C4-2B (cell line): ENCODE measurements at regions not wholly inside any gene's neighbourhood (a gene's known extent, or its start where the extent isn't known, plus 50 kb on each side); places are given as distances from the start of the nearest gene placed in this dataset.

Source experiments
- ZFX ChIP-seq: fragments of 450-650 bp; IDR thresholded peaks from 2 replicates; pipeline ENCODE4 v1.6.1; 2017
- TF ChIP-seq, protein P1 (sequence below): fragments of 450-650 bp; conservative IDR thresholded peaks from 2 replicates; pipeline ENCODE4 v1.5.1; 2017; ENCODE audit warnings: mild to moderate bottlenecking

GRCh38 chr12:69118516-69118915, 120.9 kb upstream of the CPSF6 start:
- TF ChIP-seq, protein P1, sequence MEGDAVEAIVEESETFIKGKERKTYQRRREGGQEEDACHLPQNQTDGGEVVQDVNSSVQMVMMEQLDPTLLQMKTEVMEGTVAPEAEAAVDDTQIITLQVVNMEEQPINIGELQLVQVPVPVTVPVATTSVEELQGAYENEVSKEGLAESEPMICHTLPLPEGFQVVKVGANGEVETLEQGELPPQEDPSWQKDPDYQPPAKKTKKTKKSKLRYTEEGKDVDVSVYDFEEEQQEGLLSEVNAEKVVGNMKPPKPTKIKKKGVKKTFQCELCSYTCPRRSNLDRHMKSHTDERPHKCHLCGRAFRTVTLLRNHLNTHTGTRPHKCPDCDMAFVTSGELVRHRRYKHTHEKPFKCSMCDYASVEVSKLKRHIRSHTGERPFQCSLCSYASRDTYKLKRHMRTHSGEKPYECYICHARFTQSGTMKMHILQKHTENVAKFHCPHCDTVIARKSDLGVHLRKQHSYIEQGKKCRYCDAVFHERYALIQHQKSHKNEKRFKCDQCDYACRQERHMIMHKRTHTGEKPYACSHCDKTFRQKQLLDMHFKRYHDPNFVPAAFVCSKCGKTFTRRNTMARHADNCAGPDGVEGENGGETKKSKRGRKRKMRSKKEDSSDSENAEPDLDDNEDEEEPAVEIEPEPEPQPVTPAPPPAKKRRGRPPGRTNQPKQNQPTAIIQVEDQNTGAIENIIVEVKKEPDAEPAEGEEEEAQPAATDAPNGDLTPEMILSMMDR = no peak
- TF ChIP-seq ZFX = no peak
